GM21825 (cell line): ENCODE measurements at regions not wholly inside any gene's neighbourhood (a gene's known extent, or its start where the extent isn't known, plus 50 kb on each side); places are given as distances from the start of the nearest gene placed in this dataset.

Experiments used
- ATAC-seq: cut with Tn5 transposase; IDR thresholded peaks from one replicate; pipeline ENCODE4 v1.9.1; 2021; ENCODE audit warnings: mild to moderate bottlenecking, moderate library complexity; ENCODE audit not compliant: unreplicated experiment

DNA sequence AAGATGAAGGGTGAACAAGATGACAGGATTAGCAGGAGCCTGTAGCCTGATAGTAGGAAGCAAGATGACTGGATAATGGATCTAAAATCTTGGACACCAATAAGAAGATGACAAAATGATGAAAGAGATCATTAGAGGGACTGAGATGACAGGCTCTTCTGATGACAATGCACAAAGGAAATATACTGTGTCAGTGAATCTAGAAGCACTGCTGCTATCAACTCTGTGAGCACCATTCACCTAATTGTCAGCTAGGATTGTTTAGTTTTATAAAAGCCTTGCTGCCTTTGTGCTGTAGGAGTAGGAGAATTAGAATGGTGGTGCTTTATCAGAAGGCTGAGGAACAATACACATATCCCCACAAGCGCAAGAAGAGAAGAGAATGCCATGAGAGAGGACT, 1127.8 kb downstream of the DTWD2 start:
- ATAC-seq, result no peak

DNA sequence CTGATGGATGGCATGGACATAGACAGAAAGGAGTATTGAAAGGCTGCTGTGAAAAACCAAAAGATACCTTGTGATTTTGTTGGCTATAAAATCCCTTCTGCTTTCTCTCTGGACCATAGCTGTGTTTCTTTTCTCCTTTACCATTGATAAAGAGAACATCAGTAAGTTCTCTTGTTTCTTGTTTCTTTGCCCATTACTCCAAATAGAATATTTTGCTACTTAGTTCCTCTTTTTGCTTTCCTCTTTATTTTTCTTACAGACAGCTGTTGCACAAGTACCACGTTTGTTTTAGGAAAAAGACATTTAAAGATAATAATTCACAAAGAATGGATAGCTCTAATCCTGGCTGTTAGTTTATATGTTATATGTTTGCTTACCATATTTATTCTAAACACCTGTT, 1129.2 kb downstream of the DTWD2 start:
- ATAC-seq, result no peak

DNA sequence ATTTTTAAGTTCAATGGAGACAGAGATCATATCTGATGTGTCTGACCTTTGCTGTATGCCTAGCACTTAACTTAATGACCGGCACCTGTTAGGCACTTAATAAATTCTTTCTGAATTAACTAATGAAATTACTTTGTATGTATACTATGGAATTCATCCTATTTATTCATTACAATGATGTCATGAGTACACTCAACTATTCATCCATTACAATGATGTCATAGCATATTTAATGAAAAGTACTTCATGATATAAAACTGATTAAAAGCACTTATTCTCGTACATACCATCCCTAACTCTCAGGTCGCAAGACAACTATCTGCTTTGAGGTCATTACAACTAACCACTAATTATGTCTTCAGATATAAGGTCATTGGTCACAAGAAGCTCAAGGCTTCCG, 1131.6 kb downstream of the DTWD2 start:
- no peak for ATAC-seq

DNA sequence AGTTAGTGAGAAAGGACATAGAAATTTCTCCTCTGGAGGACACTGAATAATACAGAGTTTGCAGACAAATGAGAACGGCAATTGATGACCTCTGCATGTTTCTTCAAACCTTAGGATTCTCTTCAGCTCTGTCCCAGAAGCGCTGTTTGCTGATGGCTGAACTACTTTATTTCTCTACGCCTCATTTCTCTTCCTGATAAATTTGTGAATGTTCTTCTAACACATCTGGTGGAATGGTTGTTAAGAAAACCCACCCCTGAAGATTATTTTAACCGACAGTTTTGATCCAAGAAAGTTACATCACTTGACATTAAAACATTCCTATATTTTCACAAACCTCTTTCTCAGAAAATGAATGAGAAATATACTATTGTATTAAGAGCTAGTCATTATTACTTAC, 1150.6 kb downstream of the DTWD2 start:
- no peak for ATAC-seq

DNA sequence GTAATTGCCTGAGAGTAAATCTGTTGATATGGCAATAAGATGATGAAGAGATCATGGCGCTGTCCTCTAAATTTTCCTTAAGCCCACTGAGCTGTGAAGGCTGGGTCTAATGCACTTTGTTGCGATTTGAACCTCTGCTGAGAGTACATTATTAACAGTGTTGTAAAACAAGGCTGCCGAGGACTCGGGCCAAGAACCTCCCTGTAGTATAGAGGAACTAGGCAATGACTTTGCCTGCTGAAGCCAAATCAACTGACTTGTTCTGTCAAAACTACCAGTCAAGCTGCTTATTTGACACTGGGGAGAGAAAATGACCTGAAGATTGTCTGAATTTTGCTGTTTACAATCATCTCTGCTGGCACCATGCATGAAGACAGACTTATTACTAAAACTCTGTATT, 1154.7 kb downstream of the DTWD2 start:
- ATAC-seq, result no peak

DNA sequence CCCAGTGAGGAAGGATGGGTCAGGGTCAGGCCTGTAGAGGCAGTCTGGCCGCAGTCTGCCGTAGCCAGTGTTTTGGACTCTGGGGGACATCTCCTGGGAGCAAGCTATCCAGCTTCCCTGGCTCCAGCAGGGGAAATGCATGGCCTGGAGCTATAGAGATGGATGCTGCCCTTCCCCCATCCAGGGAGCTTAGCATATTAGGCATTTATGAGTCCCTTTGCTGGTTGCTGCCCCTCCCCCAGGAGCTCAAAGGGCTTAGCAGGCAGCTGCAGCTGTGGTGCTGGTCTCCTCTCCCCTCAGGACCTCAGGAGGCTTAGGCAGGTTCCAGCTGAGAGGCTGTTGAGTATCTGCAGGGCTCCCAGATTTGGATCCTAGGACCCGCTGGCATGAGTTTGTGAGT, 1158.7 kb downstream of the DTWD2 start:
- no peak for ATAC-seq

DNA sequence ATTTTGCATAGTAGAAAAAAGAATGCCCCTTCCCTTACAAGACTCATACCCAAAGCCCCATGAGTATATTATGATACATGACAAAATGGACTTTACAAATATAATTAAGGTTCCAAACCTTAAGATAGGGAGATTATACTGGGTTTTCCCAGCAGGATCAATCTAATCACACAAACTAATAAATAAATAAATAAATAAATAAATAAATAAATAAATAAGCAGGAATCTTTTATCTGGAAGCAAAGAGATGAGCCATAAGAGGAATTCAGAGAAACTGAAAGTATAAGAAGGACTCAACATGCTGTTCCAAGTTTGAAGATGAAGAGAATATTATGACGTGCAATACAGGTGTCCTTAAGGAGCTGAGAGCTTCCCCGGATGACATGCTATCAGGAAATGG, 1174.5 kb downstream of the DTWD2 start:
- ATAC-seq, result no peak

DNA sequence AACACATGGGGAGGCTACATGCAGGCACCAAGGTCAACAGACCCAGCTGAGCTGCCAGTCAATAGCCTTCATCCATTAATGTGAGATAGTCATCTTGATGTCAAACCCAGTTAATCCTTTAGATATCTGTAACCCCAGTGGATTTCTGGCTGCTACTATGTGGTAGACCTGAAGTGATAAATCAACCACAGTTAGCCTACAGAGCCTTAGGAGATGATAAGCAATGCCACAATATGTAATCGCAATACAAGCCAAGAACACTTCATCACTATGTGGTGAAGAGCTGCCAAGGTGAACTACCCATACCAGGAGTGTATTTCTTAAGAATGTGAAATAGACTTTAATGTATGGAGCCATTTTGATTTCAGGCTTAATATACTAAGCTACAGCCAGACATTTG, 1175.5 kb downstream of the DTWD2 start:
- no peak for ATAC-seq

DNA sequence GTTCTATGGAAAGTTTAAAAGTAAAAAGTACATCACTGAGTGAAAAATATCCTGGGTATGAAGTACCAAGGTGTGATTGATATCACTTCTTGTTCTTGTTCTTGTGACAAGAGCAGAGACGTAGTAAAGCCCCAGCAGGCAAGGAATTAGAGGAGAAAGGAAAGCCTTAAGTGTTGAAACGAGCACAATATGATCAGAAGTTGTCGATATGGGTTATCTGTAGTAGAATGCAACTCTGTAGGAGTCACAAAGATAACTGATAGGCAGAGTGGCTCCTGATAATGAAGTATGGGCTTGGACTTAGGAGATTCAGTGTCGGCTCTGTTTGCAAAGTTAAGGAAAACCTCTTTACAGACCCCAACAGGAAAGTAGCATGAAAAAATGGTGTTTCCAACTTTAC, 1179.1 kb downstream of the DTWD2 start:
- ATAC-seq, result no peak

DNA sequence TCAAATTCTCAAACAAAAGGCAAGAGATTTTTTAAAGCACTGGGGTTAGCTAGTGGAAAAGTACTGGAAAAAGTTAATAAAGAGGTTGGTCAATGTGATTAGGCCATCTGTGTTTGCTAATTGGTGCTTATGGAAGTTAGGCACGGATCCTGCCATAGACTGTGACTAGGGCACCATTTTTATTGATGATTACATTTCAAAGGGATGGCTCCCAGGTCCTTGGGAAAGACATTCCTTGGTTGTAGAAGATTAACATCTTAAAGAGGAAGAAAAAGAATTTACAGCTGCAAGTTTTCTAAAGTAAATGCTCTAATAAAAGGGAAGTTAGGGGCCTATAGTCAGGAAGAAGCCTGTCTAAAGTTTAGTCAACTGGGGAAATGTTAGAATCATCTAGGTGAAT, 1183.3 kb downstream of the DTWD2 start:
- ATAC-seq, result no peak

DNA sequence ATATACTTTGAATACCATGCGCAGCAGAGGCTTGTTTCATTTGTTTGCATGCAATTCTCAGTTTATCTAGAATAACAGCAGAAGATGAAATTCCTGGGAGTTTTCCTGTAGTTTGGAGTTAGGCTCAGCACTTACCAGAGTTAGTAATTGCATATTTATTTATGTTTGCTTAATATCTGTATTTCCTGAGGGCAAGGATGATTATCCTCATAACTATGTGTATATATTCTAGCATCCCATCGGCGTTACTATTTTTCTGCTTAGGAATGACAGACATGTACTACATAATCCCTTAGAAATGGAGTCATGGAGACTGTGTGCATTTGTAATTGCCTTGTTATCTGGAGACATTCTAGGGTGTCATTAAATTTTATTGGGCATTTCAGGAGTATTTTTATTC, 1184.8 kb downstream of the DTWD2 start:
- no peak for ATAC-seq

DNA sequence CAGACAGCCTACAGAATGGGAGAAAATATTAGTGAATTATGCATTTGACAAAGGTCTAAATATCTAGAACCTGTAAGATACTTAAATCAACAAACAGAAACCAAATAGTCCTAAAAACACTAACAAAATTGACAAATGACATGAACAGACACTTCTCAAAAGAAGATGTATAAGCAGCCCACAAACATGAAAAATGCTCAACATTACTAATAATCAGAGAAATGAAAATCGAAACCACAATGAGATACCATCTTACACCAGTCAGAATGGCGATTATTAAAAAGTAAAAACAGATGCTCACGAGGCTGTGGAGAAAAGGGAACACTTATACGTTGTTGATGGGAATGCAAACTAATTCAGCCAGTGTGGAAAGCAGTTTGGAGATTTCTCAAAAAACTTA, 1186.8 kb downstream of the DTWD2 start:
- no peak for ATAC-seq

DNA sequence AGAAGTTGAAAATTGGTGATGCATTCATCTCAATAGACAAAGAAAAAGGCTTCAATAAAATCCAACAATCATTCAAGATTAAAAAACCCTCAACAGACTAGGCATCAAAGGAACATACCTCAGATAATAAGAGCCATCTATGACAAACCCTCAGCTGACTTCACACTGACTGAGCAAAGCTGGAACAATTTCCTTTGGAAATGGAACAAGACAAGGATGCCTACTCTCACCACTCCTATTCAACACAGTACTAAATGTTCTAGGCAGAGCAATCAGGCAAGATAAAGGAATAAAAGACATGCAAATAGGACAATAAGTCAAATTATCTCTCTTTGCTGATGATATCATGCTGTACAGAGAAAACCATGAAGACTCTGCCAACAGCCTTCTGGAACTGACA, 1188.1 kb downstream of the DTWD2 start:
- ATAC-seq, result no peak

DNA sequence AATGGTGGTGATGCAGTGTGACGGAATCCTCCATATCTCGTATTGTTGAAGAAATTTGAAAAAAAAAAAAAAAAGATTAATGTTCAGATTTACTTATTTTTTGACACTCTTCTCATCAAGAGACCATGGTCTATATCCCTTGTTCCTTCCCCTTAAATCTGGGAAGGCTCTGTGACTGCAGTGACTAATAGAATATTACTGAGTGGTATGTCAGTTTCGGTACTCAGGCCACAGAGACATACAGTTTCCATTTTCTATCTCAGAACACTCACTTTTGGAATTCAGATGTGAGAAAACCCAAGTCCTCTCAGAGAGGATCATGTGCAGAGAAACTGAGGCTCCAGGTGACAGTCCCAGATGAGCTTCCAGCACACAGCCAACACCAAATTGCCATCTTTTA, 1193.5 kb downstream of the DTWD2 start:
- ATAC-seq, result no peak

DNA sequence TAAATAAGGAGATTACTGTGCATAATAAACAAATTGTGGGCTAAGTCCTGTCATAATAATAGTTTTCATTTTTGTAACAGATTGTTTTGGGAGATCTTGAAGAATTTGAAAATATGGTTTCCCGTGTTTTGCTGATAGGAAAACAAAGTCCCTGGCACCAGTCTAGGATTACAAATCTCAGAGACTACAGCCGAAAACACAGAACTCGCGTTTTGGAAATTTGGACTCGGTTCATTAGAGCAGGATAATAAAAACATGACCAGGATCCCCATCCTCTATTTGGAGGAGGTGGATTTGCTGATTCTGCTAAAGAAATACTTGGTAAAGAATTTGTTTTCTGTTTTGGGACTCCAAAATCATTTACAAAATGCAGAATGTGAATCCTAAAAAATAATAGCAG, 1194.4 kb downstream of the DTWD2 start:
- no peak for ATAC-seq

DNA sequence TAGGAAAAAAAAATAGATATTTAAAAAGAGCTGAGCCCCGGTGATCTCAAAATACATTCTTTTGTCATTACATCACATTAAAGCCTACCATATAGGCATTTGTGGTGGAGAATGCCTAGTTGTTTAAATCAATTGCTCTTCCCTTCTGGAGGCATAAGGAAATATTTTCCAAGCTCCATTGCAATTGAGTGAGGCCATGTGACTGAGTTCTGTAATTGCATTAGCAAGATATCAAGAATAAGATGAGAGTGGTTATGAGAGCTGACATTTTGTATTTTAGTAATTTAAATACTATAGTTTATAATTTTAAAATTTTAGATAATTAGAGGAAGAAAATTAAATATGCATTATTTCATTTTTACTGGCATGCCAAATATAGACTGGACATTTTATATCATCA, 1195.9 kb downstream of the DTWD2 start:
- no peak for ATAC-seq

DNA sequence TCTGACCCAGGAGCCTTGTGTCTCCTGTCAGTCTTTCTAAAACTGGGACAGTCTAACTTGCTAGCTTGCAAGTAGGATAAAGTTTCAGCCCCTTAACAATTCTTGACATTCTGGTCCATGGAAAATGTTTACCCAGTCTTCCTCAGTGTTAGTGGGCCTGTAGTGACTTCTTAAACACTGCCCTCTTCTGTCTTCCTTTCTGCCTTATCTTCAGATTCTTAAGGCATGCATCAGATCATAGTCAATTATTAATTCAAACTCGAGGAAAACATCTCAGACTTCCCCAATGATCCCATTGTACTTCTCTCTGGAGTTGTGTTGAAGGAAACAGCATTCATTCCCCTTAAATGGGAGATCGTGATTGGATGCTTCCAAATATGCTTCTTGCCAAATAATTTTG, 1199.8 kb downstream of the DTWD2 start:
- ATAC-seq, result no peak

DNA sequence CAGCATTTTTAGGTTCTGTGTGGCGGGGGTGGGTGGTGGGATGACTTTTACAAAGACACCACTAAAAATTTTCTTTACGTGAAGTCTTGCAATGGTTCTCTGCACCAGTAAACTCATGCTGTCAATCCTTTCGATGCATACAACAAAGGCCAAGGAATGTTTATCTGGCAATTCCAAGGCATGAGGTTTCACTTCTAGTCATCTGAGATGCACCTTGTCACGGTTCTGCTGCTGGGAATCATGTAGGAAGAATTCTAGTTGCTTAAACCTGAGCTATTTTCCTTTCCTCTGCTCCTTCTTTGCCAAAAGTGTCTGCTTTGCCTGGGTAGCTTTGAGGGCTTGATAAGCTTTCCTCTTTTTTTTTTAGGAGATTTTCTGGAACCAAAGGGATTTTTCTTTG, 1204.5 kb upstream of the SEMA6A start:
- no peak for ATAC-seq

DNA sequence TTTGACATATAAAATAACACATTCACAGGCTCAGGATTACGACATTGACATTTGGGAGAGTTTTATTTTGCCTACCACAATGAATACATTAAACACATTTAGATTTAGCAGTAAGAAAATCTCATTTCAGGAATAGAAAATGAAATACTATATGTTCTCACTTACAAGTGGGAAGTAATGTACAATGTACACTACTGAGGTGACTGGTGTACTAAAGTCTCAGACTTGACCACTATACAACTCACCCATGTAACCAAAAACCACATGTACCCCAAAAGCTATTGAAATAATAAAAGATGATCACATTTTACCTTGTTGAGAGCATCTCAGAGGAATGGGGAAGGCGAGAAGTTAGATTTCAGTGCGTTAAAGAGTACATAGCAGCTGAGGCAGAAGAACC, 1202.4 kb upstream of the SEMA6A start:
- no peak for ATAC-seq

DNA sequence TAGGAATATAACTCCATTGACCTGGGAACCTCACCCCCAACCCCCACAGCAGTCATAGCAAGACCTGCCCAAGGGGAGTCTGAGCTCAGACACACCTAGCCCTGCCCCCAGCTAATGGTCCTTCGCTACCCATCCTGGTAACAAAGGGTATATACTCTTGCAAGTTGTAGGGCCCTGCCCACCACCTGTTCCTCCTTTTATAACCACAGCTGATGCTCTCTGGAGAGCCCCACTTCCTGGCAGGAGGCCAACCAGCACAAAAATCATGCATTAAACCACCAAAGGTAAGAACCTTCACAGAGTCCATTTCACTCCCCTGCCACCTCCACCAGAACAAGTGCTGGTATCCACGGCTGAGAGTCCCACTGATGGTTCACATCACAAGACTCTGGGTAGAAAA, 1195.3 kb upstream of the SEMA6A start:
- no peak for ATAC-seq

DNA sequence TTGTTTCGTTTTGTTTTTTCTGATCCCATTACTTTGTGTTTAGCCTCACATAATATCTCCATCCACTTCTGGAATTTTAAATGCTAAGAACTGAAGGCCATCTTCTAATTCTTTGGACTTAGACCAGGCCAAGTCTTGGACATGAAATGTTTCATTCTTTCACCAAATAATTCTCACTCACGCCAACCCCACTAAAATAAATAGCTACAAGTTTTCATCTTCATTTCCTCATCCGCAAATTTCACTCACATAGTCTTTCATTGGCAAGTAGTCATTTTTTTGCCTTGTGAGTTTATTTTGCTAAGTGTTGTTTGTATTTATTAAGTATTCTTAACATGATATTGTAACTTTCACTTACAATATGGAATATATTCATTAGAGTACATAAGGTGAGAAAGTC, 1188.6 kb upstream of the SEMA6A start:
- ATAC-seq, result no peak

DNA sequence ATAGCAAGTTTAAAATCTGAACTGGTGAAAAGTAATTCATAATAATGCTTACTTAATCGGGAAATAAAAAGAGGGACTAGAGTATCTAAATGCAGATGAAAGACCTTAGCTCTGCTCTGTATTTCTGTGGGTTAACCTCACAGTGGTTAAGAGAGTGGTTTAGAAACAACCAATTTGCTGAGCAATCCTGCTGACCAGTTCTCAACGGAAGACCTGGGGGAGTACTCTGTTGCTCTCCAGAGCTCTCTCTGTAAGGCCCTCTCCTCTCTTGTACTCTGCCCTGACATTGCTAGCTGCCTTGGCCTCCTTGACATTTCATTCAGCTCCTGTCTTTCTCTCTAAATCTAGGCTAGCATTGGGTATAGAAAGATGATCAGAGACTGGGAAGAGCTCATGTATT, 1186.6 kb upstream of the SEMA6A start:
- no peak for ATAC-seq

DNA sequence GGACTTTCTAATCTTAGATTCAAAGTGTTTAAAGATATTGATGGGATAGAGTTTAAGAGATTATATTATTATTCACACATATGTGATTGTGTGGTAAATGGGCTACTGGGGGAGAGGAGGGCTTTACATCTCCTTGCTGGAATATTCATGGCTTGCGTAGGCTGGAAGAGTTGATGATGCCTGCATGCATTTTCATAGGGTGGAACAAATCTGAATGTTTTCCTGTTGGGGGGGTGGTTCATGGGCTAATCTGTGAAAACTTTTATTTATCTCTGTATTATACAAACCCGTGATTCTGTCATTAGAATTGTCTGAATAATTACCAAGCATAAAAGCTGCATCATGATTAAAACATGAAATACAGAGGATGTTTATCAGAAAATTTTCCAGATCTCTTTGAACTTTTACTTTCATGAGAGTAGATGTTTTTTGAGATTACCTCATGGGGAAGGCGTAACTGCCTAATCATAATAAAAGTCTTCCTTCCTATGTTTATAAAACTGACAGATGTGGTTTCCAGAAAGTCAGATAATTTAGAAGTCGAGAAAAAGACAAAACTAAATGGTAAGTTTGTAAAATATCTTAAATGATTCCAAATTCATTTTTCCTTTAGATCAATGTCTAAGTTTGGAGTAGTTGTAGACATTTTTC, 1185.4 kb upstream of the SEMA6A start:
- no peak for ATAC-seq

DNA sequence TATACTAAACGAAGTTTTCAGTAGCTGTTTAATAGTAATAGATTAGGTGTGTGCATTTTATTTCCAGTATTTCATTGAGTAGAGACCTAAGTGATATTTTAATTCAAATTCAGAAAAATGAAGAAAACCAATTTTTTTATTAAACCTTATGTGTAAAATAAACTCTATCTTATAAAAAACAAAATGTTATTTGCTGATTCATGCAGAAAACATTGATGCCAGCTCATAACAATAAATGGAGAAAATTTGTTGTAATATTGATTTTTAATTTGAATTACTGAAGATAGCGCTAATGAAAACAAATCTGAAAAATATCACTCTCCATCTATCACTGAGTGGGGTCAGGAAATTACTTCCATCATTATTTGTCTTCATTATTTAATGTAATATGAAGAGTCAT, 1177.8 kb upstream of the SEMA6A start:
- ATAC-seq, result no peak
